ENCODE measurements at regions not wholly inside any gene's neighbourhood (a gene's known extent, or its start where the extent isn't known, plus 50 kb on each side); places are given as distances from the start of the nearest gene placed in this dataset.

DNA sequence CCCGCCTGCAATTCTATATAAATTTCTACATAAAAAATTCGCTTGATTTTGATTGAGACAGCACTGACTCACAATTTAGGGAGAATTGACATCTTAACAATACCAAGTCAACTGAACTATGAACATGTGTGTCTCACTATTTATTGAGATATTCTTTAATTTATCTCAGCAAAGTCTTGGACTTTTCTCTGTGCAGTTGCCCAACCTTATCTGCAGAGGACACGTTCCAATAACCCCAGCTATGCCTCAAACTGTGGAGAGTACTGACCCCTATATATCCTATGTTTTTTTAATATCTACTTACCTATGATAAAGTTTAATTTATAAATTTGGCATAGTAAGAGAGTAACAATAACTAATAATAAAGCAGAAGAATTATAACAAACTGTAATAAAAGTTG is 69.4 kb upstream of the PIP4K2A start:
- TF ChIP-seq, protein P1, sequence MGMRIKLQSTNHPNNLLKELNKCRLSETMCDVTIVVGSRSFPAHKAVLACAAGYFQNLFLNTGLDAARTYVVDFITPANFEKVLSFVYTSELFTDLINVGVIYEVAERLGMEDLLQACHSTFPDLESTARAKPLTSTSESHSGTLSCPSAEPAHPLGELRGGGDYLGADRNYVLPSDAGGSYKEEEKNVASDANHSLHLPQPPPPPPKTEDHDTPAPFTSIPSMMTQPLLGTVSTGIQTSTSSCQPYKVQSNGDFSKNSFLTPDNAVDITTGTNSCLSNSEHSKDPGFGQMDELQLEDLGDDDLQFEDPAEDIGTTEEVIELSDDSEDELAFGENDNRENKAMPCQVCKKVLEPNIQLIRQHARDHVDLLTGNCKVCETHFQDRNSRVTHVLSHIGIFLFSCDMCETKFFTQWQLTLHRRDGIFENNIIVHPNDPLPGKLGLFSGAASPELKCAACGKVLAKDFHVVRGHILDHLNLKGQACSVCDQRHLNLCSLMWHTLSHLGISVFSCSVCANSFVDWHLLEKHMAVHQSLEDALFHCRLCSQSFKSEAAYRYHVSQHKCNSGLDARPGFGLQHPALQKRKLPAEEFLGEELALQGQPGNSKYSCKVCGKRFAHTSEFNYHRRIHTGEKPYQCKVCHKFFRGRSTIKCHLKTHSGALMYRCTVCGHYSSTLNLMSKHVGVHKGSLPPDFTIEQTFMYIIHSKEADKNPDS (CRISPR knock-in tag; IDR thresholded peaks at IDR 0.05): no peak
- TF ChIP-seq ZC3H13 (CRISPR knock-in tag; IDR thresholded peaks at IDR 0.05) (no peak), ZSCAN20 (CRISPR knock-in tag; IDR thresholded peaks at IDR 0.05; ENCODE audit: borderline replicate concordance) (no peak), RAD21 (CRISPR knock-in tag; IDR thresholded peaks at IDR 0.05) (no peak), ZNF720 (CRISPR knock-in tag; IDR thresholded peaks at IDR 0.05) (no peak), SUZ12 (IDR thresholded peaks at IDR 0.05; ENCODE audit: low read depth, low read length) (no peak)
- TF ChIP-seq, protein P2, sequence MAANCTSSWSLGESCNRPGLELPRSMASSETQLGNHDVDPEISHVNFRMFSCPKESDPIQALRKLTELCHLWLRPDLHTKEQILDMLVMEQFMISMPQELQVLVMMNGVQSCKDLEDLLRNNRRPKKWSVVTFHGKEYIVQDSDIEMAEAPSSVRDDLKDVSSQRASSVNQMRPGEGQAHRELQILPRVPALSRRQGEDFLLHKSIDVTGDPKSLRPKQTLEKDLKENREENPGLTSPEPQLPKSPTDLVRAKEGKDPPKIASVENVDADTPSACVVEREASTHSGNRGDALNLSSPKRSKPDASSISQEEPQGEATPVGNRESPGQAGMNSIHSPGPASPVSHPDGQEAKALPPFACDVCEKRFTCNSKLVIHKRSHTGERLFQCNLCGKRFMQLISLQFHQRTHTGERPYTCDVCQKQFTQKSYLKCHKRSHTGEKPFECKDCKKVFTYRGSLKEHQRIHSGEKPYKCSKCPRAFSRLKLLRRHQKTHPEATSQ (CRISPR knock-in tag; IDR thresholded peaks at IDR 0.05; ENCODE audit: borderline replicate concordance): no peak
- TF ChIP-seq, protein P3, sequence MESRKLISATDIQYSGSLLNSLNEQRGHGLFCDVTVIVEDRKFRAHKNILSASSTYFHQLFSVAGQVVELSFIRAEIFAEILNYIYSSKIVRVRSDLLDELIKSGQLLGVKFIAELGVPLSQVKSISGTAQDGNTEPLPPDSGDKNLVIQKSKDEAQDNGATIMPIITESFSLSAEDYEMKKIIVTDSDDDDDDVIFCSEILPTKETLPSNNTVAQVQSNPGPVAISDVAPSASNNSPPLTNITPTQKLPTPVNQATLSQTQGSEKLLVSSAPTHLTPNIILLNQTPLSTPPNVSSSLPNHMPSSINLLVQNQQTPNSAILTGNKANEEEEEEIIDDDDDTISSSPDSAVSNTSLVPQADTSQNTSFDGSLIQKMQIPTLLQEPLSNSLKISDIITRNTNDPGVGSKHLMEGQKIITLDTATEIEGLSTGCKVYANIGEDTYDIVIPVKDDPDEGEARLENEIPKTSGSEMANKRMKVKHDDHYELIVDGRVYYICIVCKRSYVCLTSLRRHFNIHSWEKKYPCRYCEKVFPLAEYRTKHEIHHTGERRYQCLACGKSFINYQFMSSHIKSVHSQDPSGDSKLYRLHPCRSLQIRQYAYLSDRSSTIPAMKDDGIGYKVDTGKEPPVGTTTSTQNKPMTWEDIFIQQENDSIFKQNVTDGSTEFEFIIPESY (CRISPR knock-in tag; IDR thresholded peaks at IDR 0.05): no peak
